Uterus (tissue), 2 donors: ENCODE measurements at regions not wholly inside any gene's neighbourhood (a gene's known extent, or its start where the extent isn't known, plus 50 kb on each side); places are given as distances from the start of the nearest gene placed in this dataset.

Source experiments
- CTCF ChIP-seq, 4 experiments: fragments of 200-600 bp in 2 of 4; fragments of 450-650 bp in 2 of 4; sonication (generic) in 2 of 4; IDR thresholded peaks; one replicate each; pipeline ENCODE4 v1.5.1; 2016 to 2019; ENCODE audit warnings: antibody characterized with exemption in 4 of 4, mild to moderate bottlenecking in 2 of 4, moderate library complexity in 1 of 4
- POLR2A ChIP-seq, 2 donors: fragments of 450-650 bp; IDR thresholded peaks; one replicate each; pipeline ENCODE4 v1.6.1; 2016; ENCODE audit warnings: antibody characterized with exemption in 2 of 2, mild to moderate bottlenecking in 1 of 2, moderate library complexity in 1 of 2

- no peak for TF ChIP-seq CTCF (IDR thresholded peaks at IDR 0.05)
- no peak for TF ChIP-seq POLR2A (IDR thresholded peaks at IDR 0.05)
These were observed 1264.6 kb downstream of the PCDH9 start for GRCh38 chr13:65965501-65965900.
